ENCODE measurements at regions not wholly inside any gene's neighbourhood (a gene's known extent, or its start where the extent isn't known, plus 50 kb on each side); places are given as distances from the start of the nearest gene placed in this dataset.

DNA sequence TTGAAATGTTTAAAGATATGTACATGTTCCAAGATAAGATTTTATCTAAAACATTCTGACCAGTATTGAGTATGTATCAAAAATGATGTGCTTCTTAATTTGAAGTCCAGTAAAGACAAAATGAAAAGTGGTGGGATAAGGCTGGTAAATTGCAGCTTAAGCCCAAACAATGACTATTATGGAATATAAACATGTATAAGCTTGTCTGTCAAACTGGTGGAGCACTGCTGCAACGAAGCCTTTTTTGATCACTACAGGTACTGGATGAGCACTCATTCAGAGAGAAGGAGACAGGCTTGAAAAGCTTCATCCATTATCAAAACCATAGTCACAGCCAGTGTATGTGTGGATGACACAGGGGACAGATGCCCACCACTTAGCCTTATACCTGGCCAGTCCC is 138.4 kb downstream of the ATP23 start:
- Histone ChIP-seq H3K27ac (no peak overlapping the region), H3K4me3 (no peak overlapping the region), H3K9me3 (no peaks in the 10 kb centered on the region), H3K4me1 (no peaks in the 10 kb centered on the region), H3K36me3 (no peaks in the 10 kb centered on the region), H3K27me3 (no peaks in the 10 kb centered on the region)
- TF ChIP-seq CTCF (IDR thresholded peaks at IDR 0.05) (no peak), EP300 (IDR thresholded peaks at IDR 0.05) (no peak), POLR2A (IDR thresholded peaks at IDR 0.05) (no peak), POLR2AphosphoS5 (IDR thresholded peaks at IDR 0.05) (no peak)
- ATAC-seq, result no peak
- WGBS, 2 donors (ENCODE audit: low coverage in 1 of 2), result 71 to 78% methylated on average over 1 of the region's 1 CpG

DNA sequence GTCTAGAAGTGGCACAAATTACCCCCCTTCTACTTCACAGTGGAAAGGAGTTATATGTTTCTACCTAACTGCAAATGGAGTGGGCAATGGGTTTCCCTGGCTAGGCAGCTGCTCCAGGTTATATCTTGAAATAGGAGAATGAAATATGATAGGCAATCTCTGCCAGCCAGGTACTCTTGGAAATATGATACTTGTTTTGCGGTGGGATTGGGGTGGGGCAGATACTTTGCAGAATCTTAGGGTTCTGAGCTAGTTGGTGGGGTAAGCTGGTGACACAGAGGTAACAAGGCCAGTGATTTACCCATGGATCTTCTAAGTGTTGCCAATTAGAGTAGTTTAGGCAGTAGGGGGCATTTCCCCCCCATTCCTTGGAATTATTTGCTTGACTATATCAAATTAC is 140.1 kb downstream of the ATP23 start:
- Histone ChIP-seq H3K36me3 (no peaks in the 10 kb centered on the region), H3K4me1 (no peaks in the 10 kb centered on the region), H3K9me3 (no peaks in the 10 kb centered on the region), H3K4me3 (no peak overlapping the region), H3K27me3 (no peaks in the 10 kb centered on the region), H3K27ac (no peak overlapping the region)
- TF ChIP-seq POLR2A (IDR thresholded peaks at IDR 0.05), result no peak
- TF ChIP-seq POLR2AphosphoS5 (IDR thresholded peaks at IDR 0.05), result no peak
- no peak for TF ChIP-seq CTCF (IDR thresholded peaks at IDR 0.05)
- TF ChIP-seq EP300 (IDR thresholded peaks at IDR 0.05), result no peak
- ATAC-seq, result no peak
- 0% methylated on average over 1 of the region's 1 CpG for WGBS, 2 donors (ENCODE audit: low coverage in 1 of 2)

DNA sequence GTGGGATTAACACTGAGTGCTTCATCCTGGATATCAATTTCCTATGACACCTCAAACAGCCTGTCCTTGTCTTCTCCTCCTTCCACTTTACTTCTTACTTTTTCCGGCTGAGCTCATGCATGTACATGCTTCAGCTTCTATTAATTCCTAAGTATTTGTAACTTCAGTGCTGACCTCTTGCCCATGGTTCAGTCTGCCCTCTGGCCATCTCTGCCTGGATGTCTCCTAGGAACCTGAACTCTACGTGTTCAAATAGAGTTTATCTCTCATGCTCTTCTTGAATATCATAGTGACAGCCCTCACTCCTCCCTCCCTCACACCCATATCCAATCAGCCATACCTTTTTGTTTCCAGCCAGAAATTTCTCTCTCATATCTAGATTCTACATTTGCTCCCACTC is 141.6 kb downstream of the ATP23 start:
- H3K9me3 ChIP-seq, result no peaks in the 10 kb centered on the region
- H3K27me3 ChIP-seq, result no peaks in the 10 kb centered on the region
- H3K4me1 ChIP-seq, result no peaks in the 10 kb centered on the region
- H3K27ac ChIP-seq, result no peak overlapping the region
- H3K4me3 ChIP-seq, result no peak overlapping the region
- TF ChIP-seq CTCF (IDR thresholded peaks at IDR 0.05), result no peak
- TF ChIP-seq POLR2A (IDR thresholded peaks at IDR 0.05), result no peak
- no peak for TF ChIP-seq EP300 (IDR thresholded peaks at IDR 0.05)
- TF ChIP-seq POLR2AphosphoS5 (IDR thresholded peaks at IDR 0.05), result no peak
- ATAC-seq, result no peak
- H3K36me3 ChIP-seq, result no peaks in the 10 kb centered on the region
- 83 to 94% methylated on average over 2 of the region's 2 CpGs for WGBS, 2 donors (ENCODE audit: low coverage in 1 of 2)

- TF ChIP-seq EP300 (IDR thresholded peaks at IDR 0.05) (no peak), POLR2A (IDR thresholded peaks at IDR 0.05) (no peak), POLR2AphosphoS5 (IDR thresholded peaks at IDR 0.05) (no peak), CTCF (IDR thresholded peaks at IDR 0.05) (no peak)
- ATAC-seq, result no peak
Observed at GRCh38 chr12:58086006-58086405, 144.6 kb downstream of the ATP23 start.

DNA sequence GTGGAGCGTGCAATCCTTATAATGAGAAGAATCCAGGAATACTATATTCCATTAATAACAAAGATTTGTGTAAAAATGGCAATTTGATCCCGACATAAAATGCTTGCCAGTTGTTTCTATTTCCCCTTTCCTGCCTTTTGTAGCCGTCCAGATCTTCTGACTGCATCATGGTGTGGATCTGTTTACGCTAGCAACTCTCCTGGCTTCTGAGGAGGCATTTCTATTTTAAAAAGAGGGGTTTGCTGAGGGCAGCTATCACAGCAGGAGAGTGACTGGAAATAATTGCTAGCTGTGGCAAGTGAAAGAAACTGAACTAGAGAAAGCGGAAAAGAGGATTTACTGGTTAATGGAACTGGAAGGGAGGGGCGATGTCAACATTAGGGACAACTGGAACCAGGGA is 145.6 kb downstream of the ATP23 start:
- no peaks in the 10 kb centered on the region for H3K27me3 ChIP-seq
- 91 to 94% methylated on average over 5 to 6 of the region's 6 CpGs for WGBS, 2 donors (ENCODE audit: low coverage in 1 of 2)
- no peak for ATAC-seq
- TF ChIP-seq EP300 (IDR thresholded peaks at IDR 0.05), result no peak
- TF ChIP-seq CTCF (IDR thresholded peaks at IDR 0.05), result no peak
- TF ChIP-seq POLR2A (IDR thresholded peaks at IDR 0.05), result no peak
- TF ChIP-seq POLR2AphosphoS5 (IDR thresholded peaks at IDR 0.05), result no peak
- no peak overlapping the region for H3K4me3 ChIP-seq
- no peak overlapping the region for H3K27ac ChIP-seq
- no peaks in the 10 kb centered on the region for H3K36me3 ChIP-seq
- H3K4me1 ChIP-seq, result peaks cover 0 to 3% (median 0%) of the 10 kb centered on the region in 3 donors
- no peaks in the 10 kb centered on the region for H3K9me3 ChIP-seq

More at GRCh38 chr12:58086006-58086405, 144.6 kb downstream of the ATP23 start:
- 80 to 86% methylated on average over 1 to 2 of the region's 2 CpGs for WGBS, 2 donors (ENCODE audit: low coverage in 1 of 2)
- H3K27me3 ChIP-seq, result no peaks in the 10 kb centered on the region
- H3K36me3 ChIP-seq, result no peaks in the 10 kb centered on the region
- H3K27ac ChIP-seq, result no peak overlapping the region
- H3K4me1 ChIP-seq, result no peaks in the 10 kb centered on the region
- no peaks in the 10 kb centered on the region for H3K9me3 ChIP-seq
- H3K4me3 ChIP-seq, result no peak overlapping the region

Measured in gastroesophageal sphincter (tissue), 4 donors.